A673 (cell line): ENCODE measurements at regions not wholly inside any gene's neighbourhood (a gene's known extent, or its start where the extent isn't known, plus 50 kb on each side); places are given as distances from the start of the nearest gene placed in this dataset.

Source experiments
- CTCF ChIP-seq: fragments of 300-800, 200-600 bp; sonication (generic); conservative IDR thresholded peaks from 2 replicates; pipeline ENCODE4 v1.5.1; 2017; ENCODE audit warnings: low read depth, mild to moderate bottlenecking, antibody characterized with exemption, low read length, moderate library complexity, mixed read lengths
- EZH2 ChIP-seq: fragments of 200-600 bp; sonication (generic); IDR thresholded peaks from 2 replicates; pipeline ENCODE4 v1.6.1; 2017; ENCODE audit warnings: borderline replicate concordance, low read depth, mild to moderate bottlenecking, mixed read lengths, antibody characterized with exemption, low read length; ENCODE audit not compliant: poor library complexity, severe bottlenecking

DNA sequence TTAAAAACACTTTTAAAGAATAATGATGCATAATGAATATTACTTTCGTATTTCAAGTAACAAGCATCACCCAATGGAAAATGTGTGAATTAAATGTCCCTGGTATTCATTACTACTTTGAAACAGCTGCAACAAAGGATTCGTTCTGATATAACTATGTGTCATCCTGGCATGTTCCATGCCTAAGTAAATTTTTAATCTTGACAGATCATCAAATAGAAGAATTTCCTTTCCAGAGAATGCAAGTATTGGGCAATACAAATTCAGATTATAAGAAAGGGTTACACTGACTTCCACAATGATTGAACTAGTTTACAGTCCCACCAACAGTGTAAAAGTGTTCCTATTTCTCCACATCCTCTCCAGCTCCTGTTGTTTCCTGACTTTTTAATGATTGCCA lies 105.3 kb downstream of the SPCS3 start:
- TF ChIP-seq EZH2 (no peak), CTCF (no peak)
